Endothelial cell of umbilical vein (primary cell): ENCODE measurements at regions not wholly inside any gene's neighbourhood (a gene's known extent, or its start where the extent isn't known, plus 50 kb on each side); places are given as distances from the start of the nearest gene placed in this dataset.

Experiments used
- BruUV-seq: library from RNA; stranded (reverse); fragments of 400-500 nt; replicated peaks from 2 replicates; lab custom pipeline; 2021; lab: Mats Ljungman, UMichigan
- CTCF ChIA-PET: fragments of 300-600, 350-600 bp; sonication (Branson Sonifier 250); formaldehyde crosslinking; loops from one replicate; lab custom pipeline; 2021; ENCODE audit warnings: antibody characterized with exemption, inconsistent platforms; lab: Charles Lee
- POLR2A ChIA-PET: fragments of 300-600, 350-600 bp; sonication (Branson Sonifier 250); formaldehyde crosslinking; loops from one replicate; lab custom pipeline; 2021; ENCODE audit warnings: antibody characterized with exemption, inconsistent platforms; lab: Charles Lee
- DNase-seq: peaks from one replicate; pipeline ENCODE4 v3.0.0-alpha.2; 2011; ENCODE audit warnings: low read depth, low spot score
- FAIRE-seq: peaks from 2 replicates; lab custom pipeline; 2011; peaks lifted over from hg19 to GRCh38; lab: Jason Lieb, UNC
- H2AFZ ChIP-seq: 2 replicates; pipeline ENCODE4 v1.6.0; 2012; ENCODE audit warnings: low read depth, low read length, control low read depth, inconsistent platforms
- H3K27ac ChIP-seq: 2 replicates; pipeline ENCODE4 v1.5.1; 2011; ENCODE audit warnings: low read depth, mild to moderate bottlenecking, control low read depth, low read length, moderate library complexity; ENCODE audit not compliant: insufficient read depth
- H3K27me3 ChIP-seq, 2 experiments: 2 replicates each; pipeline versions ENCODE4 v1.6.0 to v1.6.1; 2011; ENCODE audit warnings: low read length in 2 of 2, mixed read lengths in 1 of 2; ENCODE audit not compliant: control insufficient read depth in 2 of 2, insufficient read depth in 2 of 2
- H3K36me3 ChIP-seq, 2 experiments: 2 replicates in 1 of 2; 3 replicates in 1 of 2; pipeline ENCODE4 v1.5.1; 2011; ENCODE audit warnings: low read length in 2 of 2, mild to moderate bottlenecking in 1 of 2, moderate library complexity in 1 of 2; ENCODE audit not compliant: control insufficient read depth in 2 of 2, insufficient read depth in 2 of 2; ENCODE audit errors: extremely low read depth in 1 of 2
- H3K4me1 ChIP-seq: 3 replicates; pipeline ENCODE4 v1.5.1; 2011; ENCODE audit warnings: mild to moderate bottlenecking, low read length; ENCODE audit not compliant: control insufficient read depth, insufficient read depth; ENCODE audit errors: extremely low read depth
- H3K4me2 ChIP-seq: 2 replicates; pipeline ENCODE4 v1.6.1; 2011; ENCODE audit warnings: low read length, control low read depth, mixed read lengths; ENCODE audit not compliant: insufficient read depth
- H3K4me3 ChIP-seq, 3 experiments: fragments of 200-600 bp in 1 of 3; sonication (generic), shearing (Covaris generic) in 1 of 3; replicated peaks in 1 of 3; 2 replicates each; pipeline ENCODE4 v1.5.1; 2011 to 2016; ENCODE audit warnings: control low read depth in 3 of 3, low read length in 3 of 3, mild to moderate bottlenecking in 2 of 3, inconsistent platforms in 1 of 3, low read depth in 1 of 3, moderate library complexity in 1 of 3; ENCODE audit not compliant: insufficient read depth in 1 of 3
- H3K79me2 ChIP-seq: 2 replicates; pipeline ENCODE4 v1.6.0; 2012; ENCODE audit warnings: low read length, inconsistent platforms; ENCODE audit not compliant: control insufficient read depth, insufficient read depth
- H3K9ac ChIP-seq: replicated peaks from 2 replicates; pipeline ENCODE3; 2011; ENCODE audit warnings: low read length, control low read depth; ENCODE audit not compliant: insufficient read depth; ENCODE audit errors: extremely low read depth
- H3K9me1 ChIP-seq: replicated peaks from 3 replicates; pipeline ENCODE4 v1.6.0; 2011; ENCODE audit warnings: mild to moderate bottlenecking, low read length; ENCODE audit not compliant: control insufficient read depth, insufficient read depth; ENCODE audit errors: extremely low read depth
- H3K9me3 ChIP-seq: replicated peaks from 2 replicates; pipeline ENCODE4 v1.5.1; 2012; ENCODE audit warnings: low read length, inconsistent platforms; ENCODE audit not compliant: control insufficient read depth, insufficient read depth
- H4K20me1 ChIP-seq: replicated peaks from 2 replicates; pipeline ENCODE3; 2011; ENCODE audit warnings: mild to moderate bottlenecking, low read length; ENCODE audit not compliant: control insufficient read depth, insufficient read depth; ENCODE audit errors: extremely low read depth
- EZH2 ChIP-seq: IDR thresholded peaks from 2 replicates; pipeline ENCODE4 v1.6.1; 2012; ENCODE audit warnings: borderline replicate concordance, low read depth, mild to moderate bottlenecking, moderate library complexity, low read length, inconsistent platforms; ENCODE audit not compliant: severe bottlenecking
- FOS ChIP-seq: IDR thresholded peaks from 2 replicates; pipeline ENCODE4 v1.6.1; 2011; ENCODE audit warnings: mild to moderate bottlenecking, low read length, moderate library complexity, borderline replicate concordance; ENCODE audit not compliant: insufficient read depth
- GATA2 ChIP-seq: IDR thresholded peaks from 2 replicates; pipeline ENCODE4 v1.7.0; 2011; ENCODE audit warnings: low read depth, mild to moderate bottlenecking, moderate library complexity, mixed read lengths, low read length; ENCODE audit not compliant: insufficient read length, insufficient read depth
- JUN ChIP-seq: IDR thresholded peaks from 2 replicates; pipeline ENCODE4 v1.6.1; 2011; ENCODE audit warnings: borderline replicate concordance, low read depth; ENCODE audit not compliant: insufficient read length, insufficient read depth
- MYC ChIP-seq: IDR thresholded peaks from one replicate; pipeline ENCODE4 v1.6.1; 2011; ENCODE audit warnings: mild to moderate bottlenecking, low read depth, low read length
- POLR2A ChIP-seq: IDR thresholded peaks from 2 replicates; pipeline ENCODE4 v1.6.1; 2012; ENCODE audit warnings: low read depth, mild to moderate bottlenecking, control low read depth, low read length
- POLR2AphosphoS5 ChIP-seq: IDR thresholded peaks from 2 replicates; pipeline ENCODE4 v1.6.1; 2012; ENCODE audit warnings: low read depth, mild to moderate bottlenecking, control low read depth, low read length, moderate library complexity; ENCODE audit not compliant: insufficient read depth
- dilution Hi-C: fragments of 300-500 bp; cut with MboI; formaldehyde crosslinking; loops from one replicate; pipeline ENCODE4 v1.15.0; 2019; ENCODE audit warnings: low sequenced_read_pairs; ENCODE audit not compliant: extremely low pct_ligation_motif_present
- intact Hi-C: fragments of 100-400 bp; cut with micrococcal nuclease; formaldehyde crosslinking; loops from one replicate; pipeline ENCODE4 v1.10.0; 2022
- TF ChIP-seq, protein P1 (sequence below): IDR thresholded peaks from 2 replicates; pipeline ENCODE4 v1.6.1; 2011; ENCODE audit not compliant: insufficient read depth, insufficient read length
- TF ChIP-seq, protein P2 (sequence below), 2 donors: IDR thresholded peaks; 1 replicate in 1 of 2; 2 replicates in 1 of 2; pipeline ENCODE4 v1.5.1; 2011; ENCODE audit warnings: low read length in 2 of 2, mild to moderate bottlenecking in 2 of 2, moderate library complexity in 2 of 2, control low read depth in 1 of 2, inconsistent platforms in 1 of 2, low read depth in 1 of 2; ENCODE audit not compliant: insufficient read depth in 1 of 2; ENCODE audit errors: extremely low read depth in 1 of 2

DNA sequence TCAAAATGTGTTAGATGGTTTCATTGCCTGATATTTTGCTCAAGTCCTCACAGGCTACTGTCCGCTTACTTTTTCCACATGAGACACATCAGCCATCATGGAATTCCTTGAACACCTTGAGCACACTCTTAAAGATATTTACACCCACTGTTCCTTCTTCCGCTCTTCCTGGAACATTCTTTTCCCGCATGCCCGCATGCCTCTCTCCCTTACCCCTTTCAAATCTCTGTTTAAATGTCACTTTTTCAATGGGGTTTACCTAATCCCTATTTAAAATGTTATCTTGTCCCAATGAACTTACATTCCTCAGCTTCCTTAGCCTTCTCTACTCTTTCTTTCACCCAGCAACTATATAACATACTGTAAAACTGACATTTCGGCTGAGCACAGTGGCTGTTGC is 503.3 kb upstream of the PTCHD4 start:
- TF ChIP-seq MYC = no peak
- Histone ChIP-seq H3K9me3 (no peaks in the 10 kb centered on the region), H3K4me2 (no peak overlapping the region), H3K9me1 (no peaks in the 10 kb centered on the region), H3K79me2 (no peaks in the 10 kb centered on the region), H3K9ac (no peak overlapping the region), H3K4me1 (no peaks in the 10 kb centered on the region), H3K4me3 (no peak overlapping the region), H3K27me3 (no peaks in the 10 kb centered on the region), H3K27ac (no peak overlapping the region), H4K20me1 (no peaks in the 10 kb centered on the region), H3K36me3 (no peaks in the 10 kb centered on the region), H2AFZ (no peak overlapping the region)
- intact Hi-C loops (no loop called here), dilution Hi-C loops (no loop called here)
- no peak for FAIRE-seq
- CTCF ChIA-PET = interaction anchor here (1.7 kb wide), 1 partner anchor 88 kb away, joined by 3 read pairs; no protein-coding TSS in a partner anchor
- no TSS peak for BruUV-seq
- POLR2A ChIA-PET = no interaction called here
- DNase-seq = no peak

DNA sequence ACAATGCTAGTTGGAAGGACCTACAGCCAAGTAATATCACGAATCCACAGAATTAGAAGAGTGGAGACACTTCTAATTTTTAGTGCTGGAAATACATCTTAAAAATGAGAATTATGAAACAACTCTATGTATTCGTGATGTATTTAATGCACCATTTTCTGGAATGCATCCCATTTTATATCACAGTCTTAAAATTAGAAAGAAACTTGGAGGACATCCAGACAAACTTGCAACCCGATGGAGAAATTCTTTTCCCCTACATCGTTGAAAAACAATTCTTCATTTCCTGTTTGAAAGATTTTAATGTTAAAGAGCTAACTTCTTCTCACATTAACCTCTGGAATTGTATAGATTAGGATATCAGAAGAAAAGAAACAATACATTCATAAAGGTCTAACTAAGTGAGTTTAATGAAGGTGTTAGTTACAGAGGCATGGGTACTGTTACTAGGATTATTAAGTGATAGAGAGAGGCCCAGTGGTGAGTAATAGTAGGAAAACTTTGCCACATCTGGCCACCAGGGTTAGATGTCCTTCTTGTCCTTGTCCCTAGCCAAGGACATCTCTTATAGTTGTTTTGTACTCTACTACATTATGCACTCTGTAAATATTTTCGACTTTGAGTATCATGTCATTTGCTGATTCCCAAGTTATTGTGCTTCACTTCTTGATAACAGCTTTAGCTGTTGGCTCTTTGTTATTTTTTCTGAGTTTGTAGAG is 502.4 kb upstream of the PTCHD4 start:
- Histone ChIP-seq H3K27ac (no peak overlapping the region), H3K36me3 (no peaks in the 10 kb centered on the region), H3K79me2 (no peaks in the 10 kb centered on the region), H3K4me2 (no peak overlapping the region), H3K9ac (no peak overlapping the region), H3K9me1 (no peaks in the 10 kb centered on the region), H3K4me1 (no peaks in the 10 kb centered on the region), H2AFZ (no peak overlapping the region), H3K4me3 (no peak overlapping the region), H3K9me3 (no peaks in the 10 kb centered on the region), H4K20me1 (no peaks in the 10 kb centered on the region), H3K27me3 (no peaks in the 10 kb centered on the region)
- FAIRE-seq (no peak), DNase-seq (peak; percentile 29)
- TF ChIP-seq FOS = no peak
- TF ChIP-seq EZH2 = no peak
- no peak for TF ChIP-seq MYC
- no peak for TF ChIP-seq JUN
- TF ChIP-seq GATA2 = no peak
- no peak for TF ChIP-seq POLR2A
- TF ChIP-seq, protein P1, sequence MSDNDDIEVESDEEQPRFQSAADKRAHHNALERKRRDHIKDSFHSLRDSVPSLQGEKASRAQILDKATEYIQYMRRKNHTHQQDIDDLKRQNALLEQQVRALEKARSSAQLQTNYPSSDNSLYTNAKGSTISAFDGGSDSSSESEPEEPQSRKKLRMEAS = no peak
- no peak for TF ChIP-seq POLR2AphosphoS5
- TF ChIP-seq, protein P2, sequence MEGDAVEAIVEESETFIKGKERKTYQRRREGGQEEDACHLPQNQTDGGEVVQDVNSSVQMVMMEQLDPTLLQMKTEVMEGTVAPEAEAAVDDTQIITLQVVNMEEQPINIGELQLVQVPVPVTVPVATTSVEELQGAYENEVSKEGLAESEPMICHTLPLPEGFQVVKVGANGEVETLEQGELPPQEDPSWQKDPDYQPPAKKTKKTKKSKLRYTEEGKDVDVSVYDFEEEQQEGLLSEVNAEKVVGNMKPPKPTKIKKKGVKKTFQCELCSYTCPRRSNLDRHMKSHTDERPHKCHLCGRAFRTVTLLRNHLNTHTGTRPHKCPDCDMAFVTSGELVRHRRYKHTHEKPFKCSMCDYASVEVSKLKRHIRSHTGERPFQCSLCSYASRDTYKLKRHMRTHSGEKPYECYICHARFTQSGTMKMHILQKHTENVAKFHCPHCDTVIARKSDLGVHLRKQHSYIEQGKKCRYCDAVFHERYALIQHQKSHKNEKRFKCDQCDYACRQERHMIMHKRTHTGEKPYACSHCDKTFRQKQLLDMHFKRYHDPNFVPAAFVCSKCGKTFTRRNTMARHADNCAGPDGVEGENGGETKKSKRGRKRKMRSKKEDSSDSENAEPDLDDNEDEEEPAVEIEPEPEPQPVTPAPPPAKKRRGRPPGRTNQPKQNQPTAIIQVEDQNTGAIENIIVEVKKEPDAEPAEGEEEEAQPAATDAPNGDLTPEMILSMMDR (IDR thresholded peaks at IDR 0.05; ENCODE audit: extremely low read depth in 1 of 2, insufficient read depth in 1 of 2, low read depth in 1 of 2, low read length in 2 of 2) = no peak
- CTCF ChIA-PET = interaction anchor here (1.2 to 1.7 kb wide), 2 partner anchors 15 to 87 kb away, joined by 3 read pairs; no protein-coding TSS in a partner anchor
- dilution Hi-C loops (no loop called here), intact Hi-C loops (no loop called here)
- POLR2A ChIA-PET = no interaction called here
- no TSS peak for BruUV-seq
